NCI-H1105 (cell line): ENCODE measurements at regions not wholly inside any gene's neighbourhood (a gene's known extent, or its start where the extent isn't known, plus 50 kb on each side); places are given as distances from the start of the nearest gene placed in this dataset.

ENCODE experiments used
- DNase-seq: peaks from one replicate; lab custom pipeline; 2025; lab: John Stamatoyannopoulos, UW

GRCh38 chr2:18651842-18652774 is 62.7 kb upstream of the NT5C1B start:
- no peak for DNase-seq

GRCh38 chr2:18650221-18650620 is 60.9 kb upstream of the NT5C1B start:
- DNase-seq: no peak

- DNase-seq: no peak
Observed at GRCh38 chr2:18649502-18650135, 60.2 kb upstream of the NT5C1B start.

GRCh38 chr2:18648161-18648560 is 58.8 kb upstream of the NT5C1B start:
- DNase-seq: no peak

- no peak for DNase-seq
Observed at GRCh38 chr2:18647731-18648130, 58.4 kb upstream of the NT5C1B start.

- no peak for DNase-seq
Observed at GRCh38 chr2:18645315-18645714, 55.9 kb upstream of the NT5C1B start.

- DNase-seq: no peak
Observed at GRCh38 chr2:18644115-18644462, 54.7 kb upstream of the NT5C1B start.

GRCh38 chr2:18643326-18644114 is 54.2 kb upstream of the NT5C1B start:
- DNase-seq: no peak

- no peak for DNase-seq
Observed at GRCh38 chr2:18641823-18642222, 52.5 kb upstream of the NT5C1B start.

GRCh38 chr2:18639756-18640453 is 50.5 kb upstream of the NT5C1B start:
- DNase-seq: no peak
